Right lobe of liver (tissue), 6 donors: ENCODE measurements at regions not wholly inside any gene's neighbourhood (a gene's known extent, or its start where the extent isn't known, plus 50 kb on each side); places are given as distances from the start of the nearest gene placed in this dataset.

Source experiments
- ATAC-seq, 4 donors: fragments of 200-7000 bp; cut with Tn5 transposase; one replicate each; pipeline ENCODE4 v1.9.1; 2020; ENCODE audit warnings: mild to moderate bottlenecking in 4 of 4, moderate library complexity in 4 of 4
- DNase-seq, 3 donors: peaks; one replicate each; pipeline ENCODE4 v3.0.0-alpha.2; 2020
- H3K27ac ChIP-seq, 3 donors: fragments of 200-600 bp; one replicate each; pipeline ENCODE4 v1.8.0; 2022
- H3K27me3 ChIP-seq, 2 donors: fragments of 200-600 bp; one replicate each; pipeline ENCODE4 v1.8.0; 2022
- H3K36me3 ChIP-seq, 4 donors: fragments of 200-600 bp; sonication (generic) in 1 of 4; one replicate each; pipeline versions ENCODE4 v1.5.1 to v1.8.0; 2017 to 2022; ENCODE audit warnings: control low read depth in 1 of 4
- H3K4me1 ChIP-seq, 4 donors: fragments of 200-600 bp; sonication (generic) in 1 of 4; one replicate each; pipeline versions ENCODE4 v1.5.1 to v1.8.0; 2017 to 2022; ENCODE audit warnings: control low read depth in 1 of 4
- H3K4me3 ChIP-seq, 3 donors: fragments of 200-600 bp; one replicate each; pipeline ENCODE4 v1.8.0; 2022
- H3K9me3 ChIP-seq, 4 donors: fragments of 200-600 bp; sonication (generic) in 1 of 4; one replicate each; pipeline versions ENCODE4 v1.5.1 to v1.8.0; 2017 to 2022; ENCODE audit warnings: control low read depth in 1 of 4
- POLR2A ChIP-seq: fragments of 450-650 bp; IDR thresholded peaks from one replicate; pipeline ENCODE4 v1.6.1; 2017; ENCODE audit warnings: antibody characterized with exemption, mild to moderate bottlenecking
- WGBS: methylation state at CpG from one replicate; pipeline ENCODE4 v1.1.6; 2018; ENCODE audit warnings: low coverage, low lambda C conversion rate; ENCODE audit not compliant: insufficient coverage; ENCODE audit errors: missing lambda C conversion rate; 5-methylcytosine and 5-hydroxymethylcytosine counted together
- intact Hi-C, 2 donors: fragments of 100-400 bp; cut with DNase I; formaldehyde crosslinking; loops; one replicate each; pipeline versions ENCODE4 v1.11.2 to v1.14.1; 2022
- TF ChIP-seq, protein P1 (sequence below), 4 donors: fragments of 200-600 bp in 3 of 4; fragments of 450-650 bp in 1 of 4; IDR thresholded peaks; one replicate each; pipeline versions ENCODE4 v1.5.1 to v1.8.0; 2016 to 2022; ENCODE audit warnings: antibody characterized with exemption in 4 of 4, mild to moderate bottlenecking in 2 of 4
- donor health status: DM: no; HTN: yes; CAD: no.
- donor health status: DM: no; HTN: no; CAD: no.
- donor health status: DM: no; HTN: no; CAD: no.
- donor health status: DM: no; HTN: yes; CAD: no.
- donor health status: DM: no; HTN: yes; CAD: no.

DNA sequence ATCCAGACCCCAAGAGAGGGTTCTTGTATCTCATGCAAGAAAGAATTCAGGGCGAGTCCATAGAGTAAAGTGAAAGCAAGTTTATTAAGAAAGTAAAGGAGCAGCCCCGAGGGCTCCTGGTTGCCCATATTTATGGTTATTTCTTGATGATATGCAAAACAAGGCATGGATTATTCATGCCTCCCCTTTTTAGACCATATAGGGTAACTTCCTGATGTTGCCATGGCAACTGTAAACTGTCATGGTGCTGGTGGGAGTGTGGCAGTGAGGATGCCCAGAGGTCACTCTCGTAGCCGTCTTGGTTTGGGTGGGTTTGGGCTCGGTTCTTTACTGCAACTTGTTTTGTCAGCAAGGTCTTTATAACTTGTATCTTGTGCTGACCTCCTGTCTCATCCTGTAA lies 750.2 kb upstream of the FANCL start:
- H3K27ac ChIP-seq: no peak overlapping the region
- H3K36me3 ChIP-seq: no peaks in the 10 kb centered on the region
- H3K9me3 ChIP-seq: no peaks in the 10 kb centered on the region
- no peak for TF ChIP-seq POLR2A
- TF ChIP-seq, protein P1, sequence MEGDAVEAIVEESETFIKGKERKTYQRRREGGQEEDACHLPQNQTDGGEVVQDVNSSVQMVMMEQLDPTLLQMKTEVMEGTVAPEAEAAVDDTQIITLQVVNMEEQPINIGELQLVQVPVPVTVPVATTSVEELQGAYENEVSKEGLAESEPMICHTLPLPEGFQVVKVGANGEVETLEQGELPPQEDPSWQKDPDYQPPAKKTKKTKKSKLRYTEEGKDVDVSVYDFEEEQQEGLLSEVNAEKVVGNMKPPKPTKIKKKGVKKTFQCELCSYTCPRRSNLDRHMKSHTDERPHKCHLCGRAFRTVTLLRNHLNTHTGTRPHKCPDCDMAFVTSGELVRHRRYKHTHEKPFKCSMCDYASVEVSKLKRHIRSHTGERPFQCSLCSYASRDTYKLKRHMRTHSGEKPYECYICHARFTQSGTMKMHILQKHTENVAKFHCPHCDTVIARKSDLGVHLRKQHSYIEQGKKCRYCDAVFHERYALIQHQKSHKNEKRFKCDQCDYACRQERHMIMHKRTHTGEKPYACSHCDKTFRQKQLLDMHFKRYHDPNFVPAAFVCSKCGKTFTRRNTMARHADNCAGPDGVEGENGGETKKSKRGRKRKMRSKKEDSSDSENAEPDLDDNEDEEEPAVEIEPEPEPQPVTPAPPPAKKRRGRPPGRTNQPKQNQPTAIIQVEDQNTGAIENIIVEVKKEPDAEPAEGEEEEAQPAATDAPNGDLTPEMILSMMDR (IDR thresholded peaks at IDR 0.05): no peak
- no peak for DNase-seq
- no peaks in the 10 kb centered on the region for H3K27me3 ChIP-seq
- WGBS: 50% methylated on average over 4 of the region's 5 CpGs
- intact Hi-C loops: no loop called here
- H3K4me3 ChIP-seq: no peak overlapping the region
- no peaks in the 10 kb centered on the region for H3K4me1 ChIP-seq
- no peak for ATAC-seq

DNA sequence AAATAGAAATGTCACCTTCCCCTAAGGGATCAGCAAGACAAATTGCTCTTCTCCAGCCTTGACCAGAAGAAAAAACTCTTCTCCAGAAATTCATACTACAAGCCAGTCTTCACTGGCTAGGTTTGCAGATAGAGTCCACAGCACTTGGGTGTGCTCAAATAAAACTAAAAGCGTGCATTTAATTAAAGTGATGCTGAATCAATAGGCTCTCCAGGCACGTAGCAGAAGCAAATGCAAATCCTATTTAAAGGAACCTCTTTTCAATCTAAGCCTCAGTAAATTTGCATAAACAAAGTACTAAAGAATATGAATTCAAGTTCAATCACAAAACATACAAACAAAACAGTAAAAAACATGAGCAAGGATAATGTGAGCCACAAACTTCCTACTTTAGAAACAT lies 744.4 kb upstream of the FANCL start:
- 62% methylated on average over 2 of the region's 2 CpGs for WGBS
- Histone ChIP-seq H3K27me3 (no peaks in the 10 kb centered on the region), H3K27ac (no peak overlapping the region), H3K36me3 (no peaks in the 10 kb centered on the region), H3K9me3 (no peaks in the 10 kb centered on the region), H3K4me3 (no peak overlapping the region), H3K4me1 (no peaks in the 10 kb centered on the region)
- ATAC-seq (no peak), DNase-seq (no peak)
- no peak for TF ChIP-seq POLR2A
- TF ChIP-seq, protein P1 (IDR thresholded peaks at IDR 0.05): no peak
- intact Hi-C loops: no loop called here

DNA sequence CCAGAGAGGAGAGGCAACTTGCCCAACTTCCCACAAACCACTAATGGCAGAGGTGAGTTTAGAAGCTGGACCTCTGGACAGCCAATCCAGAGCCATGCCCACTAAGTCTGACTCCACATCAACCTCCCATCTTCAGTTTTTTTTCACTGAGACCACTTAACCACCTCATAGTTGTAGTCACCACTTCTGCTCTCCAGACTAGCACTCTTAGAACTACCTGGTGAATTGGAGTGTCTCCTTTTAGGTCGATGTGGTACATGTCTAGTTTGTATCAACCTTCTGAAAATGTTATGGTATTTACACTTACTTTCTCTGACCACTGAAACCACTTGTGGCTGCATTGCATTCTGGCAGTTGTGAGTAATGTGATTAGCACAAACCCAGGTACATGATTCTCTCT lies 743.6 kb upstream of the FANCL start:
- Histone ChIP-seq H3K27me3 (no peaks in the 10 kb centered on the region), H3K27ac (no peak overlapping the region), H3K36me3 (no peaks in the 10 kb centered on the region), H3K9me3 (no peaks in the 10 kb centered on the region), H3K4me3 (no peak overlapping the region), H3K4me1 (no peaks in the 10 kb centered on the region)
- ATAC-seq: no peak
- 0% methylated on average over 1 of the region's 1 CpG for WGBS
- intact Hi-C loops: no loop called here
- DNase-seq: no peak
- TF ChIP-seq, protein P1 (IDR thresholded peaks at IDR 0.05): no peak
- no peak for TF ChIP-seq POLR2A

DNA sequence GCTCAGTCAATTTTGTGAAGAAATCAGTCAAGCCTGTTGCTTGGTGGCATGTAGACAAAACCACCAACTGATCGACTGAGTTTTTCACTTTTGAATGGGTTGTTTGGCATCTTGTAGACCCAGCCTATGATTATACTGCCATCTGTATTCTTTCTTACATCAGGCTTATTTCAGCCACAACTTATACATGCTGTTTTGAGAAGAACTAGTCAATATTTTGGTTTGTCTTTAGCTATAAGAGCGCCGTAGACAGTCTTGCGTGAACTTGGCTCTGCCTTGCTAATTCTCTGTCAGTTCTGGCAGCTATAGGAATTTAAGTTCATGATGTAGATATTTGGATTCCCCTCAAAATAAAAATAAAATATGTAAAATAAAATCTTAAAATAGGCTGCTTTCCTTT lies 742.0 kb upstream of the FANCL start:
- H3K4me3 ChIP-seq: no peak overlapping the region
- H3K27ac ChIP-seq: no peak overlapping the region
- ATAC-seq (no peak), DNase-seq (no peak)
- H3K36me3 ChIP-seq: no peaks in the 10 kb centered on the region
- H3K4me1 ChIP-seq: no peaks in the 10 kb centered on the region
- intact Hi-C loops: no loop called here
- no peaks in the 10 kb centered on the region for H3K9me3 ChIP-seq
- H3K27me3 ChIP-seq: no peaks in the 10 kb centered on the region
- 91% methylated on average over 4 of the region's 4 CpGs for WGBS
- TF ChIP-seq POLR2A: no peak
- TF ChIP-seq, protein P1 (IDR thresholded peaks at IDR 0.05): no peak

DNA sequence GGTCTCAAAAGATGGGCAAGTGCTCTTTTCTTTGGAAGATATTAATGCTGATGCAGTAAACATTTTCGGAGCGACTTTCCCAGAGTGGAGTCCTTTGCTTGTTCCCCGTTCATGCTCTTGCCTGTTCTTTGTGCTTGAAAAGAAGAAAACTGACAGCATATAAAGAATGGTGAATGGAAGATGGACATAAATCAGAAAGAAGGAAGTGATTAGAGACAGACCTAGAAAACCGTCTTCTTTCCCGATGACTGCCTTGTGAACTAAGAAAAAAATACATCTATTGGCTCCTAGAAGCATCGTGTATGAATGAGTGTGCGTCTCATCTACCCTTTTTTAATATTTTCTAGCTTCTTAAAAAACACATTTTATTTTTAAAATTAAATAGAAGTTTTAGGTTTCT lies 740.1 kb upstream of the FANCL start:
- H3K27me3 ChIP-seq: no peaks in the 10 kb centered on the region
- DNase-seq (no peak), ATAC-seq (no peak)
- 68% methylated on average over 7 of the region's 7 CpGs for WGBS
- TF ChIP-seq, protein P1 (IDR thresholded peaks at IDR 0.05): no peak
- TF ChIP-seq POLR2A: no peak
- H3K27ac ChIP-seq: no peak overlapping the region
- intact Hi-C loops: no loop called here
- H3K4me1 ChIP-seq: no peaks in the 10 kb centered on the region
- no peaks in the 10 kb centered on the region for H3K36me3 ChIP-seq
- H3K9me3 ChIP-seq: no peaks in the 10 kb centered on the region
- H3K4me3 ChIP-seq: no peak overlapping the region
